OCI-LY1 (cell line): ENCODE measurements at regions not wholly inside any gene's neighbourhood (a gene's known extent, or its start where the extent isn't known, plus 50 kb on each side); places are given as distances from the start of the nearest gene placed in this dataset.

Source experiments
- H2AFZ ChIP-seq: fragments of 200-600 bp; sonication (generic), shearing (Covaris generic); 2 replicates; pipeline ENCODE4 v1.6.0; 2014; ENCODE audit warnings: antibody characterized with exemption, mild to moderate bottlenecking, low read length
- H3F3A ChIP-seq: fragments of 200-600 bp; sonication (generic), shearing (Covaris generic); 2 replicates; pipeline ENCODE4 v1.6.0; 2014; ENCODE audit warnings: mild to moderate bottlenecking, antibody characterized with exemption, low read length, moderate library complexity; ENCODE audit not compliant: insufficient read depth
- H3K27ac ChIP-seq: fragments of 200-600 bp; sonication (generic); 2 replicates; pipeline ENCODE4 v1.5.1; 2014; ENCODE audit warnings: low read length, mixed run types, mild to moderate bottlenecking, low read depth; ENCODE audit not compliant: poor library complexity, severe bottlenecking
- H3K27me3 ChIP-seq: fragments of 200-600 bp; sonication (generic); 2 replicates; pipeline ENCODE4 v1.6.0; 2014; ENCODE audit warnings: antibody characterized with exemption, mild to moderate bottlenecking, low read length, moderate library complexity; ENCODE audit not compliant: insufficient read depth
- H3K36me3 ChIP-seq: fragments of 200-600 bp; sonication (generic); 2 replicates; pipeline ENCODE4 v1.6.1; 2014; ENCODE audit warnings: mild to moderate bottlenecking, antibody characterized with exemption, low read length, moderate library complexity, mixed read lengths; ENCODE audit not compliant: insufficient read depth
- H3K4me1 ChIP-seq: fragments of 200-600 bp; sonication (generic); 2 replicates; pipeline ENCODE4 v1.5.1; 2014; ENCODE audit warnings: mild to moderate bottlenecking, low read length, moderate library complexity; ENCODE audit not compliant: insufficient read depth, severe bottlenecking
- H3K4me2 ChIP-seq: fragments of 200-600 bp; sonication (generic), shearing (Covaris generic); 2 replicates; pipeline ENCODE4 v1.6.1; 2014; ENCODE audit warnings: low read length
- H3K4me3 ChIP-seq: fragments of 200-600 bp; sonication (generic); 2 replicates; pipeline ENCODE4 v1.5.1; 2014; ENCODE audit warnings: low read length, low read depth, mild to moderate bottlenecking, mixed read lengths; ENCODE audit not compliant: poor library complexity, severe bottlenecking
- H3K79me2 ChIP-seq: fragments of 200-600 bp; shearing (Covaris generic); 2 replicates; pipeline ENCODE4 v1.6.1; 2016; ENCODE audit warnings: mixed run types, low read length, mixed read lengths; ENCODE audit not compliant: insufficient read depth
- H3K9ac ChIP-seq: fragments of 200-600 bp; sonication (generic), shearing (Covaris generic); 2 replicates; pipeline ENCODE4 v1.6.1; 2014; ENCODE audit warnings: mild to moderate bottlenecking, low read length, mixed read lengths
- H3K9me2 ChIP-seq: fragments of 200-600 bp; sonication (generic), shearing (Covaris generic); 2 replicates; pipeline ENCODE4 v1.6.1; 2014; ENCODE audit warnings: low read depth, mild to moderate bottlenecking, low read length, mixed read lengths
- H3K9me3 ChIP-seq: fragments of 200-600 bp; shearing (Covaris generic); 2 replicates; pipeline ENCODE4 v1.6.1; 2014; ENCODE audit warnings: low read length, mixed read lengths
- H4K20me1 ChIP-seq: fragments of 200-600 bp; sonication (generic), shearing (Covaris generic); 2 replicates; pipeline ENCODE4 v1.6.0; 2016; ENCODE audit warnings: mild to moderate bottlenecking, low read length; ENCODE audit not compliant: insufficient read depth
- EZH2 ChIP-seq: fragments of 200-600 bp; sonication (generic), shearing (Covaris generic); IDR thresholded peaks from 2 replicates; pipeline ENCODE4 v1.8.0; 2017; ENCODE audit warnings: borderline replicate concordance, mixed run types, mild to moderate bottlenecking, antibody characterized with exemption, low read length, moderate library complexity, mixed read lengths
- TF ChIP-seq, protein P1 (sequence below): fragments of 200-600 bp; sonication (generic), shearing (Covaris generic); IDR thresholded peaks from 2 replicates; pipeline ENCODE4 v1.5.1; 2017; ENCODE audit warnings: mild to moderate bottlenecking, antibody characterized with exemption, low read length, moderate library complexity, mixed read lengths

DNA sequence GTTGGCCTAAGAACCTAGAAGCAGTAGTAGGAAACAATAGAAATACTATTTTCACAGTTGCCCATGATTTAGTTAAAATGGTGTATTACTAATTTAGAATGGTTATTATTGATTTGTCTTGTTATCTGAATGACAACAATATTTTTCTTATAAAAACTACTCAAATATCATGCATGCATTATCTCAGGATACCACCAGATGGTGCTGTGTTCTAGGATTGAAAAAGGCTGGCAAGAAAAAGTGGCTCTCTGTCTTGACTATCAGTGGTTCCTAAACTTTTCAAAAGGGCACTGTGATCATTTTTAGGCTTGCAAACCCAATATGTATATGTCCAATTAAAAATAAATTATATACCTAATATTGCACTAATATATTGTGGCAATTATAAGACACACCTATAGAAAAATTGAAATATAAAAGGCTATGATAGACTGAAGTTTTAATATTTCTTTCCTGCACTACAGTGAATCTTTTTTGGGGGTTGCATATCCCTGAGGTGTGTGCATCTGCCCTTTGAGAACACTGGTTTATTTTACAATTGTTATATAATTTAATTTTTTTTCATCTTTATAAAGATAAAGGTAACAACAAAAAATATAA is 131.7 kb upstream of the MLIP start:
- H2AFZ ChIP-seq = no peak overlapping the region
- no peaks in the 10 kb centered on the region for H3K27me3 ChIP-seq
- H3K9ac ChIP-seq = no peak overlapping the region
- H3K36me3 ChIP-seq = no peaks in the 10 kb centered on the region
- no peaks in the 10 kb centered on the region for H3K9me2 ChIP-seq
- TF ChIP-seq, protein P1, sequence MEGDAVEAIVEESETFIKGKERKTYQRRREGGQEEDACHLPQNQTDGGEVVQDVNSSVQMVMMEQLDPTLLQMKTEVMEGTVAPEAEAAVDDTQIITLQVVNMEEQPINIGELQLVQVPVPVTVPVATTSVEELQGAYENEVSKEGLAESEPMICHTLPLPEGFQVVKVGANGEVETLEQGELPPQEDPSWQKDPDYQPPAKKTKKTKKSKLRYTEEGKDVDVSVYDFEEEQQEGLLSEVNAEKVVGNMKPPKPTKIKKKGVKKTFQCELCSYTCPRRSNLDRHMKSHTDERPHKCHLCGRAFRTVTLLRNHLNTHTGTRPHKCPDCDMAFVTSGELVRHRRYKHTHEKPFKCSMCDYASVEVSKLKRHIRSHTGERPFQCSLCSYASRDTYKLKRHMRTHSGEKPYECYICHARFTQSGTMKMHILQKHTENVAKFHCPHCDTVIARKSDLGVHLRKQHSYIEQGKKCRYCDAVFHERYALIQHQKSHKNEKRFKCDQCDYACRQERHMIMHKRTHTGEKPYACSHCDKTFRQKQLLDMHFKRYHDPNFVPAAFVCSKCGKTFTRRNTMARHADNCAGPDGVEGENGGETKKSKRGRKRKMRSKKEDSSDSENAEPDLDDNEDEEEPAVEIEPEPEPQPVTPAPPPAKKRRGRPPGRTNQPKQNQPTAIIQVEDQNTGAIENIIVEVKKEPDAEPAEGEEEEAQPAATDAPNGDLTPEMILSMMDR = peak; percentile 78
- TF ChIP-seq EZH2 = no peak
- H3K27ac ChIP-seq = no peak overlapping the region
- no peaks in the 10 kb centered on the region for H3K79me2 ChIP-seq
- H4K20me1 ChIP-seq = no peaks in the 10 kb centered on the region
- no peak overlapping the region for H3K4me3 ChIP-seq
- H3K4me1 ChIP-seq = no peaks in the 10 kb centered on the region
- no peaks in the 10 kb centered on the region for H3F3A ChIP-seq
- no peak overlapping the region for H3K4me2 ChIP-seq
- no peaks in the 10 kb centered on the region for H3K9me3 ChIP-seq

- H3K4me2 ChIP-seq = no peak overlapping the region
- no peaks in the 10 kb centered on the region for H3K9me3 ChIP-seq
- no peak overlapping the region for H3K4me3 ChIP-seq
- H3K79me2 ChIP-seq = no peaks in the 10 kb centered on the region
- no peaks in the 10 kb centered on the region for H3K36me3 ChIP-seq
- H3K27ac ChIP-seq = no peak overlapping the region
- no peaks in the 10 kb centered on the region for H3K4me1 ChIP-seq
- no peak overlapping the region for H3K9ac ChIP-seq
- no peaks in the 10 kb centered on the region for H3F3A ChIP-seq
- H4K20me1 ChIP-seq = no peaks in the 10 kb centered on the region
- no peak overlapping the region for H2AFZ ChIP-seq
- H3K9me2 ChIP-seq = no peaks in the 10 kb centered on the region
- H3K27me3 ChIP-seq = no peaks in the 10 kb centered on the region
- TF ChIP-seq, protein P1 = no peak
- TF ChIP-seq EZH2 = no peak
Observed at GRCh38 chr6:53982366-53983050, 128.7 kb upstream of the MLIP start.

- no peaks in the 10 kb centered on the region for H3K9me2 ChIP-seq
- no peaks in the 10 kb centered on the region for H3K36me3 ChIP-seq
- no peak overlapping the region for H2AFZ ChIP-seq
- no peaks in the 10 kb centered on the region for H4K20me1 ChIP-seq
- no peak for TF ChIP-seq EZH2
- TF ChIP-seq, protein P1 = no peak
- H3K9ac ChIP-seq = no peak overlapping the region
- H3F3A ChIP-seq = no peaks in the 10 kb centered on the region
- H3K27me3 ChIP-seq = no peaks in the 10 kb centered on the region
- no peaks in the 10 kb centered on the region for H3K9me3 ChIP-seq
- H3K4me1 ChIP-seq = no peaks in the 10 kb centered on the region
- H3K79me2 ChIP-seq = no peaks in the 10 kb centered on the region
- no peak overlapping the region for H3K4me2 ChIP-seq
- no peak overlapping the region for H3K4me3 ChIP-seq
- H3K27ac ChIP-seq = no peak overlapping the region
Observed at GRCh38 chr6:53983301-53983700, 127.9 kb upstream of the MLIP start.
